PC-3 (cell line): ENCODE measurements at regions not wholly inside any gene's neighbourhood (a gene's known extent, or its start where the extent isn't known, plus 50 kb on each side); places are given as distances from the start of the nearest gene placed in this dataset.

ENCODE experiments used
- ATAC-seq: fragments of 200-7000 bp; cut with Tn5 transposase; 2 replicates; pipeline ENCODE4 v1.9.1; 2020; ENCODE audit warnings: mild to moderate bottlenecking, moderate library complexity
- BruUV-seq: library from RNA; stranded (reverse); fragments of 400-500 nt; replicated peaks from 2 replicates; lab custom pipeline; 2021; lab: Mats Ljungman, UMichigan
- CTCF ChIA-PET: fragments of 300-600 bp; sonication (Branson Sonifier 250); formaldehyde crosslinking; loops from one replicate; lab custom pipeline; 2022; ENCODE audit warnings: antibody characterized with exemption; lab: Charles Lee
- POLR2A ChIA-PET: fragments of 300-600 bp; sonication (Branson Sonifier 250); formaldehyde crosslinking; loops from one replicate; lab custom pipeline; 2022; ENCODE audit warnings: antibody characterized with exemption; ENCODE audit not compliant: unreplicated experiment; lab: Charles Lee
- DNase-seq: peaks from one replicate; pipeline ENCODE4 v3.0.0-alpha.2; 2015
- H2AFZ ChIP-seq: fragments of 300-600 bp; sonication (generic); 2 replicates; pipeline ENCODE4 v1.6.0; 2016; ENCODE audit warnings: antibody characterized with exemption, low read length
- H3F3A ChIP-seq: fragments of 300-600 bp; sonication (generic); one replicate; pipeline ENCODE4 v1.6.0; 2017; ENCODE audit warnings: antibody characterized with exemption, low read length, control low read depth, mild to moderate bottlenecking; ENCODE audit not compliant: unreplicated experiment
- H3K27ac ChIP-seq: fragments of 300-600 bp; sonication (generic); 2 replicates; pipeline ENCODE4 v1.5.1; 2016; ENCODE audit warnings: mild to moderate bottlenecking, low read length
- H3K27me3 ChIP-seq: fragments of 300-600 bp; sonication (generic); 2 replicates; pipeline ENCODE4 v1.6.1; 2016; ENCODE audit warnings: low read length, mixed read lengths
- H3K36me3 ChIP-seq: fragments of 300-600 bp; sonication (generic); 2 replicates; pipeline ENCODE4 v1.6.1; 2016; ENCODE audit warnings: low read depth, mixed run types, low read length, mixed read lengths
- H3K4me1 ChIP-seq: fragments of 300-600 bp; sonication (generic); 2 replicates; pipeline ENCODE4 v1.5.1; 2016; ENCODE audit warnings: low read length; ENCODE audit not compliant: insufficient read depth
- H3K4me2 ChIP-seq: fragments of 300-600 bp; sonication (generic); 2 replicates; pipeline ENCODE4 v1.6.0; 2016; ENCODE audit warnings: low read length
- H3K4me3 ChIP-seq: fragments of 300-600 bp; sonication (generic); 2 replicates; pipeline ENCODE4 v1.5.1; 2016; ENCODE audit warnings: mild to moderate bottlenecking, low read length, mixed read lengths
- H3K79me2 ChIP-seq: fragments of 300-600 bp; sonication (generic); 2 replicates; pipeline ENCODE4 v1.6.1; 2017; ENCODE audit warnings: low read length, mixed read lengths
- H3K9ac ChIP-seq: fragments of 300-600 bp; sonication (generic); 2 replicates; pipeline ENCODE4 v1.6.0; 2016; ENCODE audit warnings: mild to moderate bottlenecking, low read length
- H3K9me2 ChIP-seq: fragments of 300-600 bp; sonication (generic); replicated peaks from 2 replicates; pipeline ENCODE4 v1.6.1; 2016; ENCODE audit warnings: mixed run types, low read length, mixed read lengths
- H3K9me3 ChIP-seq: fragments of 300-600 bp; sonication (generic); 2 replicates; pipeline ENCODE4 v1.6.1; 2016; ENCODE audit warnings: low read length, mixed read lengths
- H4K20me1 ChIP-seq: fragments of 300-600 bp; sonication (generic); 2 replicates; pipeline ENCODE4 v1.6.1; 2016; ENCODE audit warnings: low read length, mixed read lengths
- CTCF ChIP-seq: fragments of 300-600 bp; sonication (generic); conservative IDR thresholded peaks from 2 replicates; pipeline ENCODE4 v1.5.1; 2017; ENCODE audit warnings: antibody characterized with exemption, low read depth, mild to moderate bottlenecking, low read length
- EZH2 ChIP-seq: fragments of 300-600 bp; sonication (generic); IDR thresholded peaks from one replicate; pipeline ENCODE4 v1.6.1; 2017; ENCODE audit warnings: antibody characterized with exemption, mild to moderate bottlenecking, low read length; ENCODE audit not compliant: unreplicated experiment
- EZH2phosphoT487 ChIP-seq: fragments of 300-600 bp; sonication (generic); IDR thresholded peaks from 2 replicates; pipeline ENCODE4 v1.6.1; 2018; ENCODE audit warnings: mild to moderate bottlenecking, antibody characterized with exemption, low read length, borderline replicate concordance
- intact Hi-C: fragments of 100-400 bp; cut with micrococcal nuclease; formaldehyde crosslinking; loops from 2 replicates; pipeline ENCODE4 v1.9.0; 2023

GRCh38 chr17:13813347-13814240, 211.9 kb upstream of the HS3ST3A1 start:
- intact Hi-C loops: no loop called here
- H3K9me2 ChIP-seq: no peaks in the 10 kb centered on the region
- H3K36me3 ChIP-seq: no peaks in the 10 kb centered on the region
- no peak for ATAC-seq
- no peaks in the 10 kb centered on the region for H3K79me2 ChIP-seq
- H3K4me1 ChIP-seq: no peaks in the 10 kb centered on the region
- peaks cover 8% of the 10 kb centered on the region; the same call in 1 of the 2 replicates for H3K27me3 ChIP-seq
- peak; percentile 27 for DNase-seq
- H3K27ac ChIP-seq: no peak overlapping the region
- ChIA-PET CTCF (no interaction called here), POLR2A (no interaction called here)
- TF ChIP-seq CTCF (no peak), EZH2 (no peak), EZH2phosphoT487 (no peak)
- H3F3A ChIP-seq: no peaks in the 10 kb centered on the region
- H3K9ac ChIP-seq: no peak overlapping the region
- no TSS peak for BruUV-seq
- H3K4me3 ChIP-seq: 0 out of 2 replicates have a peak overlapping the region, but pooled peaks have one; percentile 17
- peak overlapping the region; percentile 29; the same call in 1 of the 2 replicates for H3K4me2 ChIP-seq
- no peaks in the 10 kb centered on the region for H4K20me1 ChIP-seq
- 0 out of 2 replicates have a peak overlapping the region, but pooled peaks have one; percentile 30 for H2AFZ ChIP-seq
- no peaks in the 10 kb centered on the region for H3K9me3 ChIP-seq

- ChIA-PET CTCF (no interaction called here), POLR2A (no interaction called here)
- Histone ChIP-seq H3F3A (no peaks in the 10 kb centered on the region), H2AFZ (no peak overlapping the region), H3K4me3 (no peak overlapping the region), H3K9me3 (no peaks in the 10 kb centered on the region), H3K27me3 (peaks cover 3% of the 10 kb centered on the region; the same call in 1 of the 2 replicates), H3K36me3 (no peaks in the 10 kb centered on the region), H3K79me2 (no peaks in the 10 kb centered on the region), H3K9me2 (no peaks in the 10 kb centered on the region), H3K4me2 (no peak overlapping the region), H3K4me1 (no peaks in the 10 kb centered on the region), H3K9ac (no peak overlapping the region), H4K20me1 (no peaks in the 10 kb centered on the region), H3K27ac (no peak overlapping the region)
- intact Hi-C loops: no loop called here
- TF ChIP-seq CTCF (no peak), EZH2phosphoT487 (no peak), EZH2 (no peak)
- DNase-seq (no peak), ATAC-seq (no peak)
- BruUV-seq: no TSS peak
Measured at GRCh38 chr17:13822700-13823099, 221.0 kb upstream of the HS3ST3A1 start.

GRCh38 chr17:13825526-13826040, 223.9 kb upstream of the HS3ST3A1 start:
- H3K4me2 ChIP-seq: no peak overlapping the region
- TF ChIP-seq CTCF (no peak), EZH2 (no peak), EZH2phosphoT487 (no peak)
- H3K4me1 ChIP-seq: no peaks in the 10 kb centered on the region
- no peaks in the 10 kb centered on the region for H3K9me2 ChIP-seq
- no peak overlapping the region for H3K9ac ChIP-seq
- H2AFZ ChIP-seq: no peak overlapping the region
- H3K79me2 ChIP-seq: no peaks in the 10 kb centered on the region
- intact Hi-C loops: no loop called here
- H3F3A ChIP-seq: no peaks in the 10 kb centered on the region
- H3K36me3 ChIP-seq: no peaks in the 10 kb centered on the region
- POLR2A ChIA-PET: no interaction called here
- no peaks in the 10 kb centered on the region for H3K27me3 ChIP-seq
- H3K9me3 ChIP-seq: no peaks in the 10 kb centered on the region
- DNase-seq (no peak), ATAC-seq (no peak)
- CTCF ChIA-PET: no interaction called here
- H3K4me3 ChIP-seq: no peak overlapping the region
- H4K20me1 ChIP-seq: no peaks in the 10 kb centered on the region
- BruUV-seq: no TSS peak
- H3K27ac ChIP-seq: no peak overlapping the region
